ENCODE measurements at regions not wholly inside any gene's neighbourhood (a gene's known extent, or its start where the extent isn't known, plus 50 kb on each side); places are given as distances from the start of the nearest gene placed in this dataset.

- H3K4me3 ChIP-seq (ENCODE audit: low read length): no peak overlapping the region
- H3K9me3 ChIP-seq (ENCODE audit: low read depth, low read length): no peaks in the 10 kb centered on the region
- H3K4me1 ChIP-seq (ENCODE audit: insufficient read depth, low read length): peaks cover 10% of the 10 kb centered on the region
- no peaks in the 10 kb centered on the region for H3K27me3 ChIP-seq (ENCODE audit: insufficient read depth, low read length)
These were observed 72.9 kb upstream of the ATP10A start for GRCh38 chr15:25936004-25936403.

- Histone ChIP-seq H3K27me3 (ENCODE audit: insufficient read depth, low read length) (no peaks in the 10 kb centered on the region), H3K4me3 (ENCODE audit: low read length) (no peak overlapping the region), H3K9me3 (ENCODE audit: low read depth, low read length) (no peaks in the 10 kb centered on the region)
These were observed 70.5 kb upstream of the ATP10A start for GRCh38 chr15:25933456-25934158.

DNA sequence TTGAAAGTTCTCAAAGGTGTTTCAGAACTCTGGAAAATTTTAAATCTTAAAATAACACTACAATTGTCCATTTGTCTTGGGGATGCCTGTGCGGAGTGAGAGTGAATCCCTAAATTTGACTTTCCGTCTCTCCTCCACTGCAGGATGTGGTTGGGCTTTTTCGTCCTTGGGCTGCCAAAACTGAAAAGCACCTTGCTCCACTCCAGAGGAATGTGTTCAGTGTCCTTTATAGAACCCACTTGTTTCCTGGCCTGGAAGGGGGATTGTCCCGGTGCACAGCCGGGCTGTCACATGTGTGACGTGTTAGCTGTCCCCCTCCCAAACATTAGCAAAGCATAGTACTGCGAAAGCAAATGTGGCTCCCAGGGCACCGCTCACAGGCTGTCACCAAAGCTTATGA lies 69.6 kb upstream of the ATP10A start:
- Histone ChIP-seq H3K4me1 (ENCODE audit: insufficient read depth, low read length) (peaks cover 10% of the 10 kb centered on the region), H3K4me3 (ENCODE audit: low read length) (no peak overlapping the region), H3K27me3 (ENCODE audit: insufficient read depth, low read length) (no peaks in the 10 kb centered on the region), H3K9me3 (ENCODE audit: low read depth, low read length) (no peaks in the 10 kb centered on the region)

More at GRCh38 chr15:25933456-25934158, 70.5 kb upstream of the ATP10A start:
- peaks cover 10% of the 10 kb centered on the region for H3K4me1 ChIP-seq (ENCODE audit: insufficient read depth, low read length)

- Histone ChIP-seq H3K27me3 (ENCODE audit: insufficient read depth, low read length) (no peaks in the 10 kb centered on the region), H3K9me3 (ENCODE audit: low read depth, low read length) (no peaks in the 10 kb centered on the region), H3K4me3 (ENCODE audit: low read length) (no peak overlapping the region), H3K4me1 (ENCODE audit: insufficient read depth, low read length) (peaks cover 10% of the 10 kb centered on the region)
These were observed 68.7 kb upstream of the ATP10A start for GRCh38 chr15:25931851-25932250.

DNA sequence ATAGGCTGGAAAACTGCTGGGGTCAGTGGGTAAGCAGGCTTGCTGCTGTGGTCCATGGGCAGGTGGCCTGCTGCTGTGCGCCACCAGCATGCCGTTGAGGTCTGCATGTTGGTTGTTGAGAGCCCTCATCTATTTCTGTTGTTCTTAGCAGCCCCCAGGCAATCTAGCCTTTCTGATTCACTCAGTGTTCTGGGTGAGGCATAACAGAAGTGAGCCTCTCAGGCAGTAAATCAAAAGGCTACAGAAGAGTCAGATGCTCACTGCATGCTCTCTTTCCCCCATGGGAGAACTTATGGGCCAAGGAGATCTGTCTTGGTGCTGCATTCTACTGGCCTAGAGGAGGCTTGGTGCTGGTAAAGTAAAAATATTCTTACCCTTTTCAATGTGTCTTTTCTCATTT lies 67.8 kb upstream of the ATP10A start:
- H3K27me3 ChIP-seq (ENCODE audit: insufficient read depth, low read length): no peaks in the 10 kb centered on the region
- no peak overlapping the region for H3K4me3 ChIP-seq (ENCODE audit: low read length)
- H3K9me3 ChIP-seq (ENCODE audit: low read depth, low read length): no peaks in the 10 kb centered on the region
- peaks cover 10% of the 10 kb centered on the region for H3K4me1 ChIP-seq (ENCODE audit: insufficient read depth, low read length)

Data from mononuclear cell (primary cell).